Endometrial microvascular endothelial cells (primary cell): ENCODE measurements at regions not wholly inside any gene's neighbourhood (a gene's known extent, or its start where the extent isn't known, plus 50 kb on each side); places are given as distances from the start of the nearest gene placed in this dataset.

Experiments
- in situ Hi-C: cut with HindIII; loops from 2 replicates; pipeline ENCODE4 v1.10.0; 2017; ENCODE audit warnings: low sequenced_read_pairs, low pct_unique_long_range_greater_than_20kb; ENCODE audit errors: inconsistent ontology term

GRCh38 chr15:97081666-97082226 is 751.2 kb downstream of the NR2F2 start:
- in situ Hi-C loops: no loop called here

GRCh38 chr15:97082830-97083229 is 752.3 kb downstream of the NR2F2 start:
- in situ Hi-C loops: no loop called here

GRCh38 chr15:97084650-97085049 is 754.1 kb downstream of the NR2F2 start:
- in situ Hi-C loops: no loop called here

- in situ Hi-C loops: no loop called here
These were observed 755.2 kb downstream of the NR2F2 start for GRCh38 chr15:97085731-97086130.

- in situ Hi-C loops: no loop called here
These were observed 756.7 kb downstream of the NR2F2 start for GRCh38 chr15:97087006-97087741.

- in situ Hi-C loops: no loop called here
These were observed 760.6 kb downstream of the NR2F2 start for GRCh38 chr15:97091093-97091492.

- in situ Hi-C loops: no loop called here
These were observed 762.2 kb downstream of the NR2F2 start for GRCh38 chr15:97092656-97093055.

GRCh38 chr15:97096303-97096835 is 765.9 kb downstream of the NR2F2 start:
- in situ Hi-C loops: no loop called here

GRCh38 chr15:97099040-97099439 is 768.5 kb downstream of the NR2F2 start:
- in situ Hi-C loops: no loop called here

GRCh38 chr15:97101572-97101971 is 771.1 kb downstream of the NR2F2 start:
- in situ Hi-C loops: no loop called here

GRCh38 chr15:97114900-97115760 is 784.6 kb downstream of the NR2F2 start:
- in situ Hi-C loops: no loop called here

- in situ Hi-C loops: no loop called here
These were observed 785.2 kb downstream of the NR2F2 start for GRCh38 chr15:97115761-97116070.

- in situ Hi-C loops: no loop called here
These were observed 794.3 kb downstream of the NR2F2 start for GRCh38 chr15:97124790-97125189.

GRCh38 chr15:97126553-97127233 is 796.2 kb downstream of the NR2F2 start:
- in situ Hi-C loops: no loop called here

GRCh38 chr15:97129674-97130073 is 799.2 kb downstream of the NR2F2 start:
- in situ Hi-C loops: no loop called here

- in situ Hi-C loops: no loop called here
These were observed 809.7 kb downstream of the NR2F2 start for GRCh38 chr15:97140216-97140615.

GRCh38 chr15:97141360-97141759 is 810.9 kb downstream of the NR2F2 start:
- in situ Hi-C loops: no loop called here

GRCh38 chr15:97141871-97142270 is 811.4 kb downstream of the NR2F2 start:
- in situ Hi-C loops: no loop called here
